ENCODE measurements at regions not wholly inside any gene's neighbourhood (a gene's known extent, or its start where the extent isn't known, plus 50 kb on each side); places are given as distances from the start of the nearest gene placed in this dataset.

- TF ChIP-seq CTCF (IDR thresholded peaks at IDR 0.05; ENCODE audit: low read depth, low read length) = no peak
- TF ChIP-seq EZH2phosphoT487 (IDR thresholded peaks at IDR 0.05; ENCODE audit: low read depth) = no peak
These were observed 200.2 kb upstream of the RBFOX1 start for GRCh38 chr16:7132465-7132864.
